K562 (cell line): ENCODE measurements at regions not wholly inside any gene's neighbourhood (a gene's known extent, or its start where the extent isn't known, plus 50 kb on each side); places are given as distances from the start of the nearest gene placed in this dataset.
A peak's percentile ranks its signal among the peaks of the same experiment; 100 is the strongest.

Experiments
- ATAC-seq: fragments of 200-7000 bp; cut with Tn5 transposase; 3 replicates; pipeline ENCODE4 v1.9.1; 2020; ENCODE audit warnings: moderate library complexity
- BruUV-seq: library from RNA; stranded (reverse); fragments of 400-500 nt; replicated peaks from 2 replicates; lab custom pipeline; 2021; lab: Mats Ljungman, UMichigan
- CTCF ChIA-PET: fragments of 300-600 bp; formaldehyde crosslinking; extraction: SDS; loops from one replicate; lab custom pipeline; 2021; ENCODE audit warnings: low intra/inter-chr PET ratio; lab: Yijun Ruan, JAX
- POLR2A ChIA-PET: fragments of 300-600, 350-650 bp; sonication (Branson Sonifier 250); formaldehyde crosslinking; extraction: SDS; loops from one replicate; lab custom pipeline; 2021; ENCODE audit warnings: antibody characterized with exemption, inconsistent platforms; lab: Yijun Ruan, JAX
- DNase-seq, 4 experiments: peaks; one replicate each; pipeline versions ENCODE4 v3.0.0 to v3.0.0-alpha.2; 2011 to 2018; ENCODE audit warnings: low spot score in 3 of 4, mixed read lengths in 3 of 4; ENCODE audit errors: extremely low read depth in 1 of 4
- FAIRE-seq: peaks from 2 replicates; lab custom pipeline; 2011; peaks lifted over from hg19 to GRCh38; lab: Jason Lieb, UNC
- H2AFZ ChIP-seq: 2 replicates; pipeline ENCODE4 v1.6.0; 2011; ENCODE audit warnings: low read depth, low read length, control low read depth, inconsistent platforms
- H3K27ac ChIP-seq: fragments of 200-600 bp; 3 replicates; pipeline ENCODE4 v1.8.0; 2011; ENCODE audit warnings: low read depth, mild to moderate bottlenecking, control low read depth, inconsistent platforms, low read length, moderate library complexity, mixed read lengths; ENCODE audit errors: extremely low read depth
- H3K27me3 ChIP-seq, 2 experiments: fragments of 300-600 bp in 1 of 2; 2 replicates in 1 of 2; 3 replicates in 1 of 2; pipeline versions ENCODE4 v1.6.0 to v1.8.0; 2011; ENCODE audit warnings: inconsistent platforms in 2 of 2, low read length in 2 of 2, mild to moderate bottlenecking in 1 of 2, mixed read lengths in 1 of 2, moderate library complexity in 1 of 2; ENCODE audit not compliant: control insufficient read depth in 2 of 2, insufficient read depth in 2 of 2
- H3K36me3 ChIP-seq: fragments of 300-600 bp; 3 replicates; pipeline ENCODE4 v1.8.0; 2011; ENCODE audit warnings: mild to moderate bottlenecking, low read length, inconsistent platforms; ENCODE audit not compliant: control insufficient read depth, insufficient read depth
- H3K4me1 ChIP-seq, 2 experiments: fragments of 200-600 bp in 1 of 2; replicated peaks in 1 of 2; 2 replicates in 1 of 2; 3 replicates in 1 of 2; pipeline versions ENCODE4 v1.5.1 to v1.8.0; 2011; ENCODE audit warnings: inconsistent platforms in 2 of 2, low read length in 2 of 2, mild to moderate bottlenecking in 1 of 2, mixed read lengths in 1 of 2, moderate library complexity in 1 of 2; ENCODE audit not compliant: control insufficient read depth in 2 of 2, insufficient read depth in 2 of 2
- H3K4me2 ChIP-seq: 2 replicates; pipeline ENCODE4 v1.6.1; 2011; ENCODE audit warnings: low read length, control low read depth, inconsistent platforms, mixed read lengths; ENCODE audit not compliant: insufficient read depth
- H3K4me3 ChIP-seq: fragments of 200-600 bp; sonication (generic), shearing (Covaris generic); 2 replicates; pipeline ENCODE4 v1.5.1; 2016; ENCODE audit warnings: control low read depth, inconsistent platforms
- H3K79me2 ChIP-seq: fragments of 200-600 bp; 3 replicates; pipeline ENCODE4 v1.8.0; 2011; ENCODE audit warnings: low read length, inconsistent platforms; ENCODE audit not compliant: control insufficient read depth, insufficient read depth
- H3K9ac ChIP-seq, 2 experiments: 2 replicates each; pipeline versions ENCODE4 v1.6.0 to v1.6.1; 2011; ENCODE audit warnings: low read depth in 2 of 2, low read length in 2 of 2, control low read depth in 1 of 2, inconsistent platforms in 1 of 2, mild to moderate bottlenecking in 1 of 2, mixed read lengths in 1 of 2; ENCODE audit not compliant: insufficient read depth in 1 of 2
- H3K9me1 ChIP-seq: one replicate; pipeline ENCODE4 v1.6.0; 2011; ENCODE audit warnings: inconsistent platforms, mild to moderate bottlenecking, low read length, moderate library complexity; ENCODE audit not compliant: control insufficient read depth, insufficient read depth
- H3K9me3 ChIP-seq: replicated peaks from 2 replicates; pipeline ENCODE4 v1.5.1; 2011; ENCODE audit warnings: low read depth, low read length, inconsistent platforms; ENCODE audit not compliant: control insufficient read depth, insufficient read depth
- H4K20me1 ChIP-seq: replicated peaks from 2 replicates; pipeline ENCODE4 v1.6.1; 2011; ENCODE audit warnings: low read length, inconsistent platforms, mixed read lengths; ENCODE audit not compliant: control insufficient read depth, insufficient read depth
- CBFA2T2 ChIP-seq: fragments of 450-650 bp; conservative IDR thresholded peaks from 2 replicates; pipeline ENCODE4 v1.6.1; 2017; ENCODE audit warnings: mild to moderate bottlenecking
- CBFA2T3 ChIP-seq: fragments of 450-650 bp; IDR thresholded peaks from 2 replicates; pipeline ENCODE4 v1.6.1; 2017
- FOSL1 ChIP-seq: fragments of 200-800 bp; sonication (Bioruptor generic); conservative IDR thresholded peaks from 2 replicates; pipeline ENCODE4 v1.6.1; 2016; ENCODE audit warnings: missing genetic modification characterization, missing compliant biosample characterization
- MEIS2 ChIP-seq: fragments of 450-650 bp; IDR thresholded peaks from 2 replicates; pipeline ENCODE4 v1.6.1; 2014; ENCODE audit warnings: mild to moderate bottlenecking; ENCODE audit not compliant: partially characterized antibody
- NFE2 ChIP-seq: IDR thresholded peaks from 2 replicates; pipeline ENCODE4 v1.6.1; 2014; ENCODE audit warnings: antibody characterized with exemption, low read depth
- SLC30A9 ChIP-seq: fragments of 250-450 bp; sonication (Bioruptor Pico); IDR thresholded peaks from 2 replicates; pipeline ENCODE4 v1.8.0; 2022; ENCODE audit warnings: mild to moderate bottlenecking, moderate library complexity
- TAL1 ChIP-seq: fragments of 450-650 bp; IDR thresholded peaks from 2 replicates; pipeline ENCODE4 v1.6.1; 2016; ENCODE audit warnings: mild to moderate bottlenecking
- TCF3 ChIP-seq: sonication (generic); formaldehyde crosslinking; IDR thresholded peaks from 2 replicates; pipeline ENCODE4 v1.4.0; 2020; ENCODE audit warnings: mild to moderate bottlenecking, missing genetic modification reagents
- ZNF274 ChIP-seq: IDR thresholded peaks from 2 replicates; pipeline ENCODE4 v1.6.1; 2011; ENCODE audit warnings: low read depth, mild to moderate bottlenecking, low read length, moderate library complexity, borderline replicate concordance
- WGBS: fragments of 100-300 bp; shearing (Covaris generic); methylation state at CpG from one replicate; pipeline ENCODE4 v1.1.6; 2016; ENCODE audit warnings: low coverage, mixed read lengths; ENCODE audit not compliant: insufficient coverage; ENCODE audit errors: missing lambda C conversion rate; 5-methylcytosine and 5-hydroxymethylcytosine counted together
- in situ Hi-C: fragments of 300-500 bp; cut with MboI; formaldehyde crosslinking; loops from 4 replicates; pipeline ENCODE4 v1.15.0; 2018; ENCODE audit warnings: inconsistent platforms, mixed read lengths
- intact Hi-C: fragments of 100-400 bp; cut with micrococcal nuclease; formaldehyde crosslinking; loops from 2 replicates; pipeline ENCODE4 v1.14.2; 2022
- TF ChIP-seq, protein P1 (sequence below): fragments of 450-650 bp; IDR thresholded peaks from 2 replicates; pipeline ENCODE4 v1.6.1; 2016
- TF ChIP-seq, protein P2 (sequence below): sonication (generic); formaldehyde crosslinking; IDR thresholded peaks from 2 replicates; pipeline ENCODE4 v1.8.1; 2022; ENCODE audit warnings: missing genetic modification reagents

DNA sequence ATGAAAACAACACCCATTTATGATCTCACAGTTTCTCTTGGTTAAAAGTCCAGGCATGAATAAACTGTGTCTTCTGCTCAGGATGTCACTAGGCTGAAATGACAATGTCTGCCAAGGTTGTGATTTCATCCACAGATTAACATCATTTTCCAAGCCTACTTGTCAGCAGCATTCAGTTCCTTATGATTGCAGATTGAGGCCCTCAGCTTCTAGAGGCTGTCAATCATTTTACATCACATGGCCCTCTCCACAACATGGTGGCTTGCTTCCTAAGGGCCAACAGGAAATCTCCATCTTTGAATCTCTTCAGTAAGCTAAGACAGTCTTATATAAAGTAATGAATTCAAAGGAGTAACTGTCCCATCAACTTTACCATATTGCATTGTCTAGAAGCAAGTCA, 377.6 kb downstream of the ANKRD7 start:
- Histone ChIP-seq H3K36me3 (no peaks in the 10 kb centered on the region), H2AFZ (no peak overlapping the region), H3K4me1 (no peaks in the 10 kb centered on the region), H3K79me2 (no peaks in the 10 kb centered on the region), H3K27ac (no peak overlapping the region), H3K9me1 (no peaks in the 10 kb centered on the region), H3K4me2 (no peak overlapping the region), H3K9me3 (no peaks in the 10 kb centered on the region), H4K20me1 (no peaks in the 10 kb centered on the region), H3K27me3 (no peaks in the 10 kb centered on the region), H3K9ac (no peak overlapping the region), H3K4me3 (no peak overlapping the region)
- in situ Hi-C loops (no loop called here), intact Hi-C loops (no loop called here)
- no peak for DNase-seq
- ATAC-seq: no peak
- FAIRE-seq: no peak
- TF ChIP-seq NFE2: no peak
- TF ChIP-seq, protein P1, sequence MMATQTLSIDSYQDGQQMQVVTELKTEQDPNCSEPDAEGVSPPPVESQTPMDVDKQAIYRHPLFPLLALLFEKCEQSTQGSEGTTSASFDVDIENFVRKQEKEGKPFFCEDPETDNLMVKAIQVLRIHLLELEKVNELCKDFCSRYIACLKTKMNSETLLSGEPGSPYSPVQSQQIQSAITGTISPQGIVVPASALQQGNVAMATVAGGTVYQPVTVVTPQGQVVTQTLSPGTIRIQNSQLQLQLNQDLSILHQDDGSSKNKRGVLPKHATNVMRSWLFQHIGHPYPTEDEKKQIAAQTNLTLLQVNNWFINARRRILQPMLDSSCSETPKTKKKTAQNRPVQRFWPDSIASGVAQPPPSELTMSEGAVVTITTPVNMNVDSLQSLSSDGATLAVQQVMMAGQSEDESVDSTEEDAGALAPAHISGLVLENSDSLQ: peak; percentile 56
- no TSS peak for BruUV-seq
- CTCF ChIA-PET: no interaction called here
- POLR2A ChIA-PET: no interaction called here

DNA sequence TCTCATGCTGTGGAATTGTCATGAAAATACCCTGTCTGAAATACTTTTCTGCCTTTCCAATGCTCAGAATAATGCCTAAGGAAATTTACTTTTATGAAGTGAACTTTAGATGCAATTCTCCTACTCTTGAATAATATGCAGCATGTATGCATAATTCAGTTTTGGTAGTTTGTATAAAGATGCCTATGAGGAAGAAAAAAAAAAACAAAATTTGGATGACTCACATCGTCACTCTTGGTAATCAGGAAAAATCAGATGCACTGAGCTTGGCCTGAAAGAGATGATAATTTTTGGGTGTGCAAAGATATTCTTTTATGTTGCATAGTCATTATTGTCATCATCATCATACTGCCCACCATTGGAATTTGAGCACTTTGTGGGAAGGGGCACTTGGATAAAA, 382.1 kb downstream of the ANKRD7 start:
- no peak for DNase-seq
- TF ChIP-seq, protein P2, sequence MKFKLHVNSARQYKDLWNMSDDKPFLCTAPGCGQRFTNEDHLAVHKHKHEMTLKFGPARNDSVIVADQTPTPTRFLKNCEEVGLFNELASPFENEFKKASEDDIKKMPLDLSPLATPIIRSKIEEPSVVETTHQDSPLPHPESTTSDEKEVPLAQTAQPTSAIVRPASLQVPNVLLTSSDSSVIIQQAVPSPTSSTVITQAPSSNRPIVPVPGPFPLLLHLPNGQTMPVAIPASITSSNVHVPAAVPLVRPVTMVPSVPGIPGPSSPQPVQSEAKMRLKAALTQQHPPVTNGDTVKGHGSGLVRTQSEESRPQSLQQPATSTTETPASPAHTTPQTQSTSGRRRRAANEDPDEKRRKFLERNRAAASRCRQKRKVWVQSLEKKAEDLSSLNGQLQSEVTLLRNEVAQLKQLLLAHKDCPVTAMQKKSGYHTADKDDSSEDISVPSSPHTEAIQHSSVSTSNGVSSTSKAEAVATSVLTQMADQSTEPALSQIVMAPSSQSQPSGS (CRISPR knock-in tag): no peak
- TF ChIP-seq FOSL1 (tag) (peak; percentile 61), CBFA2T2 (peak; percentile 21; the same call in 1 of the 2 replicates), SLC30A9 (CRISPR knock-in tag) (no peak), CBFA2T3 (peak; percentile 49; the same call in 1 of the 2 replicates), TCF3 (CRISPR knock-in tag) (peak; percentile 58), MEIS2 (no peak), ZNF274 (no peak), TAL1 (peak; percentile 17; the same call in 1 of the 2 replicates)
- POLR2A ChIA-PET: no interaction called here
- no peak for ATAC-seq
- no peak overlapping the region for H3K4me2 ChIP-seq
- no peak overlapping the region for H3K27ac ChIP-seq
- CTCF ChIA-PET: no interaction called here
- no peaks in the 10 kb centered on the region for H3K9me1 ChIP-seq
- FAIRE-seq: no peak
- in situ Hi-C loops: no loop called here
- H3K4me1 ChIP-seq: no peaks in the 10 kb centered on the region
- H4K20me1 ChIP-seq: no peaks in the 10 kb centered on the region
- H3K4me3 ChIP-seq: no peak overlapping the region
- no peaks in the 10 kb centered on the region for H3K79me2 ChIP-seq
- H3K9ac ChIP-seq: no peak overlapping the region
- WGBS: 0% methylated on average over 1 of the region's 1 CpG
- no peaks in the 10 kb centered on the region for H3K36me3 ChIP-seq
- no peaks in the 10 kb centered on the region for H3K9me3 ChIP-seq
- no peaks in the 10 kb centered on the region for H3K27me3 ChIP-seq
- no peak overlapping the region for H2AFZ ChIP-seq
- intact Hi-C loops: no loop called here
- BruUV-seq: no TSS peak
